ENCODE measurements at regions not wholly inside any gene's neighbourhood (a gene's known extent, or its start where the extent isn't known, plus 50 kb on each side); places are given as distances from the start of the nearest gene placed in this dataset.

GRCh38 chr15:29172742-29173725, 96.6 kb downstream of the NSMCE3 start:
- TF ChIP-seq CTCF (IDR thresholded peaks at IDR 0.05; ENCODE audit: control insufficient read depth, insufficient read depth, low read depth, low read length, missing control alignments): no peak
- no peak overlapping the region for H3K4me3 ChIP-seq (ENCODE audit: control insufficient read depth, low read depth, low read length)
- no peak for DNase-seq (ENCODE audit: low read depth)

DNA sequence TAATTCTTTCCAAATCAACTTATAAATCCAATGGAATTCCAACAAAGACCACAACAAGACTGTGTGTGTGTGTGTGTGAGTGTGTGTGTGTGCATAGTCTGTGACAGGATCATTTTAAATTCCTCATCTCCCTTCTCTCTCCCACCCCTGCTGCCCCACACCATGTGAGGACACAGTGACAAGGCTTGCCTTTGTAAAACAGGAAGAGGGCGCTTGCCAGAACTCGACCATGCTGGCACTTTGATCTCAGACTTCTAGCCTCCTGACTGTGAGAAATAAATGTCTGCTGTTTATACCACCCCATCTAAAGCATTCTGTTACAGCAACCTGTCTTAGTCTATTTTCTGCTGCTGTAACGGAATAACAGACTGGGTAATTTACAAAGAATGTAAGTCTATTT, 99.1 kb downstream of the NSMCE3 start:
- no peak for TF ChIP-seq CTCF (IDR thresholded peaks at IDR 0.05; ENCODE audit: control insufficient read depth, insufficient read depth, low read depth, low read length, missing control alignments)
- no peak overlapping the region for H3K4me3 ChIP-seq (ENCODE audit: control insufficient read depth, low read depth, low read length)
- no peak for DNase-seq (ENCODE audit: low read depth)
